SH-SY5Y (cell line): ENCODE measurements at regions not wholly inside any gene's neighbourhood (a gene's known extent, or its start where the extent isn't known, plus 50 kb on each side); places are given as distances from the start of the nearest gene placed in this dataset.

Source experiments
- GATA2 ChIP-seq: IDR thresholded peaks from 2 replicates; pipeline ENCODE4 v1.6.1; 2011; ENCODE audit warnings: mild to moderate bottlenecking, low read depth, low read length
- GATA3 ChIP-seq: IDR thresholded peaks from 2 replicates; pipeline ENCODE4 v1.6.1; 2011; ENCODE audit warnings: low read depth, mild to moderate bottlenecking, low read length, moderate library complexity

GRCh38 chr1:55695151-55695550 is 480.0 kb upstream of the USP24 start:
- TF ChIP-seq GATA2 (no peak), GATA3 (no peak)
